Endothelial cell of umbilical vein (primary cell): ENCODE measurements at regions not wholly inside any gene's neighbourhood (a gene's known extent, or its start where the extent isn't known, plus 50 kb on each side); places are given as distances from the start of the nearest gene placed in this dataset.

Experiments
- BruUV-seq: library from RNA; stranded (reverse); fragments of 400-500 nt; replicated peaks from 2 replicates; lab custom pipeline; 2021; lab: Mats Ljungman, UMichigan
- CTCF ChIA-PET: fragments of 300-600, 350-600 bp; sonication (Branson Sonifier 250); formaldehyde crosslinking; loops from one replicate; lab custom pipeline; 2021; ENCODE audit warnings: antibody characterized with exemption, inconsistent platforms; lab: Charles Lee
- POLR2A ChIA-PET: fragments of 300-600, 350-600 bp; sonication (Branson Sonifier 250); formaldehyde crosslinking; loops from one replicate; lab custom pipeline; 2021; ENCODE audit warnings: antibody characterized with exemption, inconsistent platforms; lab: Charles Lee
- DNase-seq: peaks from one replicate; pipeline ENCODE4 v3.0.0-alpha.2; 2011; ENCODE audit warnings: low read depth, low spot score
- FAIRE-seq: peaks from 2 replicates; lab custom pipeline; 2011; peaks lifted over from hg19 to GRCh38; lab: Jason Lieb, UNC
- H2AFZ ChIP-seq: 2 replicates; pipeline ENCODE4 v1.6.0; 2012; ENCODE audit warnings: low read depth, low read length, control low read depth, inconsistent platforms
- H3K27ac ChIP-seq: 2 replicates; pipeline ENCODE4 v1.5.1; 2011; ENCODE audit warnings: low read depth, mild to moderate bottlenecking, control low read depth, low read length, moderate library complexity; ENCODE audit not compliant: insufficient read depth
- H3K27me3 ChIP-seq, 2 experiments: 2 replicates each; pipeline versions ENCODE4 v1.6.0 to v1.6.1; 2011; ENCODE audit warnings: low read length in 2 of 2, mixed read lengths in 1 of 2; ENCODE audit not compliant: control insufficient read depth in 2 of 2, insufficient read depth in 2 of 2
- H3K36me3 ChIP-seq, 2 experiments: 2 replicates in 1 of 2; 3 replicates in 1 of 2; pipeline ENCODE4 v1.5.1; 2011; ENCODE audit warnings: low read length in 2 of 2, mild to moderate bottlenecking in 1 of 2, moderate library complexity in 1 of 2; ENCODE audit not compliant: control insufficient read depth in 2 of 2, insufficient read depth in 2 of 2; ENCODE audit errors: extremely low read depth in 1 of 2
- H3K4me1 ChIP-seq: 3 replicates; pipeline ENCODE4 v1.5.1; 2011; ENCODE audit warnings: mild to moderate bottlenecking, low read length; ENCODE audit not compliant: control insufficient read depth, insufficient read depth; ENCODE audit errors: extremely low read depth
- H3K4me2 ChIP-seq: 2 replicates; pipeline ENCODE4 v1.6.1; 2011; ENCODE audit warnings: low read length, control low read depth, mixed read lengths; ENCODE audit not compliant: insufficient read depth
- H3K4me3 ChIP-seq, 3 experiments: fragments of 200-600 bp in 1 of 3; sonication (generic), shearing (Covaris generic) in 1 of 3; replicated peaks in 1 of 3; 2 replicates each; pipeline ENCODE4 v1.5.1; 2011 to 2016; ENCODE audit warnings: control low read depth in 3 of 3, low read length in 3 of 3, mild to moderate bottlenecking in 2 of 3, inconsistent platforms in 1 of 3, low read depth in 1 of 3, moderate library complexity in 1 of 3; ENCODE audit not compliant: insufficient read depth in 1 of 3
- H3K79me2 ChIP-seq: 2 replicates; pipeline ENCODE4 v1.6.0; 2012; ENCODE audit warnings: low read length, inconsistent platforms; ENCODE audit not compliant: control insufficient read depth, insufficient read depth
- H3K9ac ChIP-seq: replicated peaks from 2 replicates; pipeline ENCODE3; 2011; ENCODE audit warnings: low read length, control low read depth; ENCODE audit not compliant: insufficient read depth; ENCODE audit errors: extremely low read depth
- H3K9me1 ChIP-seq: replicated peaks from 3 replicates; pipeline ENCODE4 v1.6.0; 2011; ENCODE audit warnings: mild to moderate bottlenecking, low read length; ENCODE audit not compliant: control insufficient read depth, insufficient read depth; ENCODE audit errors: extremely low read depth
- H3K9me3 ChIP-seq: replicated peaks from 2 replicates; pipeline ENCODE4 v1.5.1; 2012; ENCODE audit warnings: low read length, inconsistent platforms; ENCODE audit not compliant: control insufficient read depth, insufficient read depth
- H4K20me1 ChIP-seq: replicated peaks from 2 replicates; pipeline ENCODE3; 2011; ENCODE audit warnings: mild to moderate bottlenecking, low read length; ENCODE audit not compliant: control insufficient read depth, insufficient read depth; ENCODE audit errors: extremely low read depth
- CTCF ChIP-seq, 2 donors: IDR thresholded peaks; 1 replicate in 1 of 2; 2 replicates in 1 of 2; pipeline ENCODE4 v1.5.1; 2011; ENCODE audit warnings: low read length in 2 of 2, mild to moderate bottlenecking in 2 of 2, moderate library complexity in 2 of 2, control low read depth in 1 of 2, inconsistent platforms in 1 of 2, low read depth in 1 of 2; ENCODE audit not compliant: insufficient read depth in 1 of 2; ENCODE audit errors: extremely low read depth in 1 of 2
- EZH2 ChIP-seq: IDR thresholded peaks from 2 replicates; pipeline ENCODE4 v1.6.1; 2012; ENCODE audit warnings: borderline replicate concordance, low read depth, mild to moderate bottlenecking, moderate library complexity, low read length, inconsistent platforms; ENCODE audit not compliant: severe bottlenecking
- FOS ChIP-seq: IDR thresholded peaks from 2 replicates; pipeline ENCODE4 v1.6.1; 2011; ENCODE audit warnings: mild to moderate bottlenecking, low read length, moderate library complexity, borderline replicate concordance; ENCODE audit not compliant: insufficient read depth
- GATA2 ChIP-seq: IDR thresholded peaks from 2 replicates; pipeline ENCODE4 v1.7.0; 2011; ENCODE audit warnings: low read depth, mild to moderate bottlenecking, moderate library complexity, mixed read lengths, low read length; ENCODE audit not compliant: insufficient read length, insufficient read depth
- JUN ChIP-seq: IDR thresholded peaks from 2 replicates; pipeline ENCODE4 v1.6.1; 2011; ENCODE audit warnings: borderline replicate concordance, low read depth; ENCODE audit not compliant: insufficient read length, insufficient read depth
- MYC ChIP-seq: IDR thresholded peaks from one replicate; pipeline ENCODE4 v1.6.1; 2011; ENCODE audit warnings: mild to moderate bottlenecking, low read depth, low read length
- POLR2A ChIP-seq: IDR thresholded peaks from 2 replicates; pipeline ENCODE4 v1.6.1; 2012; ENCODE audit warnings: low read depth, mild to moderate bottlenecking, control low read depth, low read length
- POLR2AphosphoS5 ChIP-seq: IDR thresholded peaks from 2 replicates; pipeline ENCODE4 v1.6.1; 2012; ENCODE audit warnings: low read depth, mild to moderate bottlenecking, control low read depth, low read length, moderate library complexity; ENCODE audit not compliant: insufficient read depth
- dilution Hi-C: fragments of 300-500 bp; cut with MboI; formaldehyde crosslinking; loops from one replicate; pipeline ENCODE4 v1.15.0; 2019; ENCODE audit warnings: low sequenced_read_pairs; ENCODE audit not compliant: extremely low pct_ligation_motif_present
- intact Hi-C: fragments of 100-400 bp; cut with micrococcal nuclease; formaldehyde crosslinking; loops from one replicate; pipeline ENCODE4 v1.10.0; 2022
- TF ChIP-seq, protein P1 (sequence below): IDR thresholded peaks from 2 replicates; pipeline ENCODE4 v1.6.1; 2011; ENCODE audit not compliant: insufficient read depth, insufficient read length

DNA sequence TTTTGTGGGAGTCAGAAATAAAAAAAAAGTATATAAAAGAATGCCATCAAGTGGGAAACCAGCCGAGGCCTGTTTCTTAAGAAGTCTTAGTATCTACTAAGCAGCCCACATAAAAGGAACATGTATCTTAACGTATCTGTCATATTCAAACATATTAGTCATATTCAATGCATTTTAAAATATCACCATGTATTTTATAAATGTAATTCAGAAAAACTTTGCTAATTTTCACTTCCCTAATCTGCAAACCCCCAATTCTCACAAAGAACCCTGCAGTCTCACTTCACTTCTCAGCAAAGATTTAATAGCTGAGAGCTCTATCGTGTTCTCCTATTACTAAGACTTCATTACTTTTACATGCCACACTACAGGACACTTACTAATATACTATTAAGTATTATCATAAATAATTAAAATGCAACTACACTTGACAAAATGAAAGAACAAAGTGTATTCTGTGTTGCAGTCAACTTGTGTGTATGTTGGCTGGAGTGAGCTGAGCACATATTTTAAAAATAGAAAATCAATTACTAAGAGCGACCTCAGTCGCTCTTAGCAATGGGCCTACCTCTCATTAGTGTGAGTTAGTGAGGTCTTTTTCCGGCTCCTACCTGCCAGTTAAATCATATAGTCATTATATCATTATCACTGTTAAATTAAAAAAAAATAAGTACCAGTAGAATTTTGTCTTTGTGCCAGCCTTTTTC, 484.3 kb downstream of the LMO4 start:
- DNase-seq, result no peak

DNA sequence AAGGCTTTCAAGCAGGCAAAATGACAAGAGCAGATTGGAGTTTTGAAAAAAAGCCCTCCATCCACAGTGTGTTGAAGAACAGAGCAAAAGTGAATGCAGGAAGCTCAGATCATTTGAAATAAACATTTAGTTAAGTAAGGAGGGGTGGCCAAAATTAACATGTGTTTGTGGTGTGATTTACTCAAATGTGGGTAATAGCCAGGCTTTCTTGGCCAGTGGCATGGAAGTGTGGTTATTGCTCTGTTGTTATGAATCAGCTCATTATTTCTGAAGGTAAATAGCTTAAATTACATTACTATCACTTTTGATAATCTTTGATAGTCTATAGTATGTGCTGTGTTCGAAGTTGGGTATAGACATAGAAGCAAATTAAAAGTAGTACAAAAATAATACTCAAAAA, 485.9 kb downstream of the LMO4 start:
- no peaks in the 10 kb centered on the region for H4K20me1 ChIP-seq
- H3K4me3 ChIP-seq, result no peak overlapping the region
- TF ChIP-seq, protein P1, sequence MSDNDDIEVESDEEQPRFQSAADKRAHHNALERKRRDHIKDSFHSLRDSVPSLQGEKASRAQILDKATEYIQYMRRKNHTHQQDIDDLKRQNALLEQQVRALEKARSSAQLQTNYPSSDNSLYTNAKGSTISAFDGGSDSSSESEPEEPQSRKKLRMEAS, result no peak
- no peak for TF ChIP-seq POLR2AphosphoS5
- no peak for TF ChIP-seq EZH2
- TF ChIP-seq FOS, result no peak
- TF ChIP-seq CTCF (IDR thresholded peaks at IDR 0.05; ENCODE audit: extremely low read depth in 1 of 2, insufficient read depth in 1 of 2, low read depth in 1 of 2, low read length in 2 of 2), result no peak
- no peak for TF ChIP-seq POLR2A
- no peak for TF ChIP-seq JUN
- TF ChIP-seq GATA2, result no peak
- no peak for TF ChIP-seq MYC
- FAIRE-seq (no peak), DNase-seq (no peak)
- H3K27me3 ChIP-seq, result no peaks in the 10 kb centered on the region
- H3K4me2 ChIP-seq, result no peak overlapping the region
- dilution Hi-C loops (no loop called here), intact Hi-C loops (no loop called here)
- H3K36me3 ChIP-seq, result no peaks in the 10 kb centered on the region
- no peaks in the 10 kb centered on the region for H3K79me2 ChIP-seq
- no peaks in the 10 kb centered on the region for H3K9me3 ChIP-seq
- H3K27ac ChIP-seq, result no peak overlapping the region
- no peaks in the 10 kb centered on the region for H3K9me1 ChIP-seq
- H2AFZ ChIP-seq, result no peak overlapping the region
- BruUV-seq, result no TSS peak
- ChIA-PET POLR2A (no interaction called here), CTCF (no interaction called here)
- no peaks in the 10 kb centered on the region for H3K4me1 ChIP-seq
- no peak overlapping the region for H3K9ac ChIP-seq

More for the DNA sequence above, 484.3 kb downstream of the LMO4 start:
- no peak for FAIRE-seq
- Histone ChIP-seq H3K4me2 (no peak overlapping the region), H3K27me3 (no peaks in the 10 kb centered on the region), H3K9me1 (no peaks in the 10 kb centered on the region), H3K9me3 (no peaks in the 10 kb centered on the region), H4K20me1 (no peaks in the 10 kb centered on the region), H3K36me3 (no peaks in the 10 kb centered on the region), H2AFZ (no peak overlapping the region), H3K4me3 (no peak overlapping the region), H3K27ac (no peak overlapping the region), H3K4me1 (no peaks in the 10 kb centered on the region), H3K9ac (no peak overlapping the region), H3K79me2 (no peaks in the 10 kb centered on the region)
- intact Hi-C loops (no loop called here), dilution Hi-C loops (no loop called here)
- no TSS peak for BruUV-seq
- POLR2A ChIA-PET, result no interaction called here
- TF ChIP-seq, protein P1, result no peak
- CTCF ChIA-PET, result interaction anchor here (0.6 kb wide), 1 partner anchor 33 kb away, joined by 3 read pairs; no protein-coding TSS in a partner anchor
